Astrocyte of the hippocampus (primary cell): ENCODE measurements at regions not wholly inside any gene's neighbourhood (a gene's known extent, or its start where the extent isn't known, plus 50 kb on each side); places are given as distances from the start of the nearest gene placed in this dataset.

Source experiments
- DNase-seq: peaks from one replicate; pipeline ENCODE4 v3.0.0; 2011; ENCODE audit warnings: low read depth, low spot score

DNA sequence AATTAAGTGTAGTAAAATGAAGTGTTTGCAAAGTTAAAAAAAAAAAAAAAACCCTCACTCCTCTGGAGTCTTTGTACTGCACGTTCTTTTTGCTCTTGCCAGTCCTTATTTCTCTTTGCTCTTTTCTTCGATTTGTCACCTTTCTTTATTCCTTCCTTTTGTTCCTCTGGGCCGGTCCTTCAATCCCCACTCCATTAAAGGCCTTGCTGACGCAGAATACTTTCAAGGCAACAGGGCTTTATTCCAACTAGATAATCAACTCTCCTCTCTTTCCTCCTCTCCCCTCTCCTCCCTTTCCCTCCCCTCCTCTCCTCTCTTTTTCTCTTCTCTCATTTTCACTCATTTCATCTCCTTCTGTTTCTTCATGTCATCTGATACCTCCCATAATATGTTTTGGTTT, 138.2 kb upstream of the NTM start:
- no peak for DNase-seq

GRCh38 chr11:131234221-131234620, 136.2 kb upstream of the NTM start:
- DNase-seq = no peak

- no peak for DNase-seq
These were observed 134.8 kb upstream of the NTM start for GRCh38 chr11:131235328-131236298.

DNA sequence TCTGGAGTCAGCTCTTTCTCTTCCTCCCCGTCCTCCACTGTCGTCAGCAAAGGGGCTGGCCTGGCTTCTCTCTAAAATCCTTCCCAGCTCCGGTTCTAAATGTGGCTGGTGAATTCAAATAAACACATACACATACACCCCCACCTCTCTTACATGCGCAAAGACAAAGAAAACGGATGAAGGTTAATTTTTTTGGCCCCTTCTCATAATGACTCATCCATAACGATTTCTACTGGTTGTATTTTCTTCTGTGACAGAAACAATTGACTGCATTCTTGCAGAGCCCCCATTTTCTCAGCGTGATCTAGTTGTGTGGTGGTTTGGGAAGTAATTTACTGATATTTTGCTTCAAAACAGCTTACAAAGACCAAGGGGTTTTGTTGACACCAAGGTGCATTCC, 130.0 kb upstream of the NTM start:
- peak; percentile 55 for DNase-seq

DNA sequence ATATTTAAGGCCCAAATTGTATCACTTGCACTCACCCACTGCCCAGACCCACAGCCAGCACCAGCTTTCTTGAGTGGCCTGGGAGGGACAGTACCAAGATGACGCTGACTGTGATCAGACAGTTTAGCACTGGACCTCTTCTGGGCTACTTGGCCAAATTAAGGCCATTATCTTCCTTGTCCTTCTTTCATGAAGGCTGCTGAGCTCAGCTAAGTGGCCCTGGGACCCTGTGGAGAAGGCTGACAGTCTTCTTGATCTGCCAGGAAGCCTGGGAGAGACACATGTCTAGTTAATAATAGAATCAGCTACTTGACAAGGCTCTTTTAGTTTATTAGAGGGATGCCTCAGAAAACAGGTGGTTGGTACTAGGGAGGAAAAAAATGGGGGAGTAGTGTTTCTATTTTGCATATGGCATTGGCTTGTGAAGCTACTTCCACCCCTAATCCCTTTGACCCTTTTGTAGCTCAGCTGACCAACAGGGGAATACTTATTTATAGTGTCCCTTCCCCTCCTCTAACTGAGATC, 127.9 kb upstream of the NTM start:
- no peak for DNase-seq

DNA sequence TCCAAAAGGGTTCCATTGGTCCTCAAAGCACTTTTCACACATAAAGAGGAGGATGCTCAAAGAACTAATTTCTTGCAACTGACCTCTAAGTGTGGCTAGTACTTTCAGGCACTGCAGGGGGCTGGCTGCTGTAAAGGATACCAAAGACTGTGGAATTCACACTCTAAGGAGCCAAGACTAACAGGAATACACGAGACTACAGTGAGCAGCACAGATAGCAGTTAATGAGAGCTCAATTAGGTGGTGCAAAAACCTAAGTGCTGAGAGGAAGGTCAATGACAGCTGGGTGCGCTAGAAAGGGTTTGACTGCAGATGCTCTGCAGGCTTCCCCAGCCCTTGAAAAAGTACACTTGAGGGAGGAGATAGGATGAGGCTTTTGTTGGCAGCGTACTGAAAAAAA, 124.3 kb upstream of the NTM start:
- peak; percentile 32 for DNase-seq

GRCh38 chr11:131246663-131247062, 123.8 kb upstream of the NTM start:
- peak; percentile 22 for DNase-seq

- DNase-seq = peak; percentile 37
These were observed 121.8 kb upstream of the NTM start for GRCh38 chr11:131248588-131248987.

GRCh38 chr11:131253142-131253655, 117.2 kb upstream of the NTM start:
- no peak for DNase-seq

- peak; percentile 30 for DNase-seq
These were observed 116.7 kb upstream of the NTM start for GRCh38 chr11:131253656-131254151.

GRCh38 chr11:131254254-131254653, 116.2 kb upstream of the NTM start:
- no peak for DNase-seq

- DNase-seq = no peak
These were observed 96.2 kb upstream of the NTM start for GRCh38 chr11:131274233-131274632.

- peak; percentile 74 for DNase-seq
These were observed 94.8 kb upstream of the NTM start for GRCh38 chr11:131275580-131275979.

DNA sequence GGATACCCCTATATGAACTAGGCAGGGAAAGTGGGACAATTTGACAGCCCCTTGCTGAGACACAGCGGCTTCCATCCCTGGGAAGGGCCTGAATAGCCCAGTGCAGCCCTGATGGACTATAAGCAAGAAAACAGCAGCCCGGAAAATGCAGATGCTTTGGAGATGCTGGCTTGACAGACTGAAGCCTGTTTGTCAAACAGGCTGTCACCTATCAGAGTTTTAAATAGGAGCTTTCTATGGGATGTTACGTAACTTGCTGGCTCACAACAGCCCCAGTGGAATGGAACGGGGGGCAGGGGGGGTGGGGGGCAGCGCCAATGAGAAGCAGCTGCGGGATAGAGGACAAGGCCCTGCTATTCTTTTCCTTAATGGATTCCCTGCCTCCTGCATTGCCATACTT, 91.9 kb upstream of the NTM start:
- DNase-seq = no peak

DNA sequence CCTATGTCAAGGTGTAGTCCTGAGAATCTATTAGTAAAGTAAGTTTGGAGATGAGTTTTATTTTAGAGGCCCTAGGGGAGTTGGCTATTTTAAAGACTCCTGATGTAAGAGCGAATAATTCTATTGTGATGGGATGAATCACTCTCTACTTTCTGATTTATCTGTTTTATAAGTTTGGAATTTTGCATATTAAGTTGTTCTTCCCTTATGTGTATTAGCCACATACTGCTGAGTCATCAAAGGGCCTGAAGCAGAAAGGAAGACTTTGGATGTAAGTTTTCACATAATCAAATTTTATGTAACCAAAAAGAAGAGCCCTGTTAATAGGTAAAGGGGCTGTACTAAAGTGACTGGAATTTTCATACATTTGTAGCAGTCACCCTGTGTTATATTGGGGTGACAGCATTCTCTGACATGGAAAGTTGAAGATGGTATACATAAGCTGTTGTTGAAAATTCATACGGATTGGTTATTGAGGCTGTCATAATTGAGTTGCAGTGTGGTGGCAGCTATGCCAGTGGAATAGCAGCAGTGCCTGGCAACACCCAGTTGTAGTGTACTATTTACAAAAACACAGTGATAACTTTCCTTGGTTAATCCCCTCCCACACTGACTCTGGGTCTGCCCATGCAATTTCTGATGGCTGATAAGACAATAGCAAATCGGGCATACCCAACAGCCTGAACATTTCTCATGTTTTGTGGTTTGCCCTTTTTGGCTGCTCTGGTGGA, 90.6 kb upstream of the NTM start:
- no peak for DNase-seq

GRCh38 chr11:131281316-131281715, 89.1 kb upstream of the NTM start:
- no peak for DNase-seq

DNA sequence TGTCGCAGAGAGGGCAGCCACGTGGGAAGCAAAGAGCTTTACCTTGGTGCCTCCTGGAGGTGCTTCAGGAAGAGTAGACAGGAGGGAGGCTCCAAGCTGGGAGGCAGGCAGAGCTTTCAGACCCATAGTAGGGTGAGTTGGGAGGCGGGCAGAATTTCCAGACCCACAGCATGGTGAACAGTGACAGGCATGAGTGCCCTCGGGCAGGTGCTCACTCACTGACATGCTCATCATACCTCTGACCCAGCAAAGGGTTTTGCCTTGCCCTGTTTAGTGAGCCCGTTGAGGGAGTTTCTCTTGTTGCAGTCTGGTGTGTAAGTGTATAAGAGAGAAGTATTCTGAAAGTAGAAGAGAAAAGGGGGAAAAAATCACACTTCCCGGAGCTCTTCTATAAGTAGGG, 86.4 kb upstream of the NTM start:
- DNase-seq = no peak

DNA sequence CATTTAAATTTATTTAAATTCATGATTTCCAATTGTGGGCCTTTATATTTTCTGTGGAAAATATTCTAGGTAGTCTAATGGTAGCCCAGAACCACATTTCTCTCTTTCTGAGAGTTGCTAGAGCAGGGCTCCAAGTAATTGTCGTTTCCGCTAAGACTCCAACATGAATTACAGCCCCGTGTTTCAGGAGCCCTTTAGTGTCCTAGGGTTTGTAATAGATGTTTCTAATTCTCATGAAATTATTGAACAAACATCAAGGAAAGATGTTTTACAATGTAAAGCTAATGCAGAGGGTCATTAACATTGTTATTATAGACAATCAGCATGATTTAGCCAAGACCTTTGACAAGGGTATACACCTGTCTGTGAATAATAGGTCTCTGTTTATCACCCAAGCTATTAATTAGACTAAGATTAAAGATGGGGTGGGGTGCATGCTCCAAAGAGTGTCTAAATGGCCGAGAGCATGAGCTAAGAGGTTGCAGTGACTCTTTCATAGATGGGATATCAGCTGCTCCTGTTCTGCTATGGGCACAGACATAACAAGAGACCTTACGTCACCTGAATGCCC, 81.8 kb upstream of the NTM start:
- no peak for DNase-seq

DNA sequence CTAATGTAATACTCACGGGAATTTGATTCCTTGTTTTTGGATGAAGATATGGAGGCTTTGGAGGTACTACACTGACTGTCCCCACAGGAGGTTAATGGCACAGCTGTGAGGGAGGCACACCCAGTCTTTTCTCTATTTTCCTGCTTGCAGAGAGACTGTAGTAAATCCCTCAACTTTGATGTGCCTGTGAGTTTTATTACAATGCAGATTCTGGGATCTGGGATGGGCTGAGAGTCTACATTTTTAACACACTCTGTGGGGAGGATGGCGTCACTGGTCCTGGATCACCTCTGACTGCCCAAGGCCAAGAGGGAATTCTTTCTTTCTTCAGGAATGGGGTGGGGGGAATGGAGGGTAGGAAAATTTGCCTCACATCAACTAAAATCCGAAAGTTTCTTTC, 80.2 kb upstream of the NTM start:
- no peak for DNase-seq

DNA sequence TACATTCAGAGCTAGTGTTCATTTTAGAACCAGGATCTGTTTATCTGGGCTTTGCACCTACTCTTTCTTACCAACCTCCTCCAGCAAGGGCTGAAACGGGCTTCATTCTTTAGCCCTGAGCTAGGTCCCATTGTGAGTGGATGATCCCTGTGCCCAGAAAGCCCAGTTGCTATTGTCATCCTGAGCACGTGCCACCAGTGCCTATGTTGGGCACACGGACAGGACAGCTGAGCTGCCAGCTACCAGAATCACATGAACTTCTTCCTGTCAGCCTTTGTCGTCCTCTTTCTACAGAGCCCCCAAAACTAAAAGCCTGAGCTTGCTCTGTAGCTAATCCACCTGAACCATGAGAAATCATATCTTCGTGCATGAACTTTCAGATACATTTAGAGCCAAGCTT, 74.4 kb upstream of the NTM start:
- DNase-seq = no peak

GRCh38 chr11:131297441-131297840, 73.0 kb upstream of the NTM start:
- no peak for DNase-seq
